IMR-90 (cell line): ENCODE measurements at regions not wholly inside any gene's neighbourhood (a gene's known extent, or its start where the extent isn't known, plus 50 kb on each side); places are given as distances from the start of the nearest gene placed in this dataset.

Source experiments
- ATAC-seq: fragments of 200-7000 bp; cut with Tn5 transposase; 2 replicates; pipeline ENCODE4 v1.9.1; 2020; ENCODE audit warnings: low read depth, mild to moderate bottlenecking, moderate library complexity
- BruUV-seq: library from RNA; stranded (reverse); fragments of 400-500 nt; replicated peaks from 2 replicates; lab custom pipeline; 2021; lab: Mats Ljungman, UMichigan
- CTCF ChIA-PET: fragments of 300-600 bp; formaldehyde crosslinking; extraction: SDS; loops from one replicate; lab custom pipeline; 2021; ENCODE audit warnings: antibody characterized with exemption; lab: Yijun Ruan, JAX
- POLR2A ChIA-PET: fragments of 300-600 bp; sonication (Branson Sonifier 250); formaldehyde crosslinking; loops from one replicate; lab custom pipeline; 2022; ENCODE audit warnings: antibody characterized with exemption; ENCODE audit not compliant: unreplicated experiment; lab: Charles Lee
- DNase-seq: peaks from one replicate; pipeline ENCODE4 v3.0.0; 2013
- H2AFZ ChIP-seq: replicated peaks from 2 replicates; pipeline ENCODE3; 2013; ENCODE audit warnings: low read length, mild to moderate bottlenecking; ENCODE audit not compliant: poor library complexity
- H2AK5ac ChIP-seq: 2 replicates; pipeline ENCODE4 v1.6.1; 2013; ENCODE audit warnings: low read depth, low read length, inconsistent platforms
- H2AK9ac ChIP-seq: replicated peaks from 2 replicates; pipeline ENCODE3; 2013; ENCODE audit warnings: mild to moderate bottlenecking, low read depth, low read length, moderate library complexity; ENCODE audit not compliant: poor library complexity
- H2BK120ac ChIP-seq: 2 replicates; pipeline ENCODE4 v1.6.1; 2013; ENCODE audit warnings: low read depth, low read length, inconsistent platforms
- H2BK15ac ChIP-seq: 3 replicates; pipeline ENCODE4 v1.6.1; 2013; ENCODE audit warnings: low read depth, low read length, inconsistent platforms
- H2BK20ac ChIP-seq: 2 replicates; pipeline ENCODE4 v1.6.1; 2013; ENCODE audit warnings: low read depth, mild to moderate bottlenecking, inconsistent platforms, low read length, moderate library complexity
- H2BK5ac ChIP-seq: 2 replicates; pipeline ENCODE4 v1.6.1; 2013; ENCODE audit warnings: mild to moderate bottlenecking, low read depth, low read length, inconsistent platforms; ENCODE audit not compliant: poor library complexity, severe bottlenecking
- H3K14ac ChIP-seq: replicated peaks from 2 replicates; pipeline ENCODE4 v1.6.1; 2013; ENCODE audit warnings: low read depth, low read length, inconsistent platforms
- H3K18ac ChIP-seq: 2 replicates; pipeline ENCODE4 v1.6.1; 2013; ENCODE audit warnings: low read depth, low read length, control low read depth
- H3K23ac ChIP-seq: 2 replicates; pipeline ENCODE4 v1.6.1; 2013; ENCODE audit warnings: low read depth, low read length, inconsistent platforms
- H3K27ac ChIP-seq: 2 replicates; pipeline ENCODE4 v1.5.1; 2013; ENCODE audit warnings: mild to moderate bottlenecking, control low read depth, low read length; ENCODE audit not compliant: insufficient read depth
- H3K27me3 ChIP-seq: 2 replicates; pipeline ENCODE4 v1.6.1; 2013; ENCODE audit warnings: low read length; ENCODE audit not compliant: control insufficient read depth, insufficient read depth
- H3K36me3 ChIP-seq: 2 replicates; pipeline ENCODE4 v1.6.1; 2013; ENCODE audit warnings: low read length, mixed read lengths; ENCODE audit not compliant: control insufficient read depth, insufficient read depth
- H3K4ac ChIP-seq: 2 replicates; pipeline ENCODE4 v1.6.1; 2013; ENCODE audit warnings: low read depth, low read length, inconsistent platforms
- H3K4me1 ChIP-seq: 2 replicates; pipeline ENCODE4 v1.6.1; 2013; ENCODE audit warnings: low read length, mixed read lengths; ENCODE audit not compliant: control insufficient read depth, insufficient read depth
- H3K4me2 ChIP-seq: 2 replicates; pipeline ENCODE4 v1.6.1; 2013; ENCODE audit warnings: low read depth, mild to moderate bottlenecking, control low read depth, low read length, moderate library complexity
- H3K4me3 ChIP-seq: 2 replicates; pipeline ENCODE4 v1.5.1; 2013; ENCODE audit warnings: low read depth, mild to moderate bottlenecking, control low read depth, low read length, moderate library complexity; ENCODE audit not compliant: insufficient read depth
- H3K56ac ChIP-seq: 2 replicates; pipeline ENCODE4 v1.6.1; 2013; ENCODE audit warnings: low read length, inconsistent platforms; ENCODE audit not compliant: insufficient read depth; ENCODE audit errors: extremely low read depth
- H3K79me1 ChIP-seq, 2 experiments: 2 replicates each; pipeline ENCODE4 v1.6.1; 2013; ENCODE audit warnings: low read length in 2 of 2, inconsistent platforms in 1 of 2, low read depth in 1 of 2
- H3K9ac ChIP-seq: 2 replicates; pipeline ENCODE4 v1.6.1; 2013; ENCODE audit warnings: low read depth, low read length, control low read depth
- H3K9me1 ChIP-seq: 2 replicates; pipeline ENCODE4 v1.6.1; 2013; ENCODE audit warnings: low read length, inconsistent platforms; ENCODE audit not compliant: insufficient read depth
- H3K9me3 ChIP-seq: 2 replicates; pipeline ENCODE4 v1.6.1; 2013; ENCODE audit warnings: low read length; ENCODE audit not compliant: control insufficient read depth, insufficient read depth
- H4K20me1 ChIP-seq: 2 replicates; pipeline ENCODE4 v1.6.1; 2013; ENCODE audit warnings: low read length, inconsistent platforms; ENCODE audit not compliant: insufficient read depth
- H4K5ac ChIP-seq: 2 replicates; pipeline ENCODE4 v1.6.1; 2013; ENCODE audit warnings: mild to moderate bottlenecking, low read depth, low read length, control low read depth
- H4K8ac ChIP-seq, 2 experiments: 2 replicates each; pipeline ENCODE4 v1.6.1; 2013; ENCODE audit warnings: low read depth in 2 of 2, low read length in 2 of 2, control low read depth in 1 of 2, inconsistent platforms in 1 of 2
- H4K91ac ChIP-seq: 2 replicates; pipeline ENCODE4 v1.6.1; 2013; ENCODE audit warnings: low read depth, low read length, inconsistent platforms; ENCODE audit not compliant: insufficient read depth
- CEBPB ChIP-seq: IDR thresholded peaks from 2 replicates; pipeline ENCODE4 v1.6.1; 2012; ENCODE audit warnings: low read depth, low read length, improper control_type of control experiment
- MAZ ChIP-seq: IDR thresholded peaks from 2 replicates; pipeline ENCODE4 v1.6.1; 2012; ENCODE audit warnings: low read depth, mild to moderate bottlenecking, low read length, improper control_type of control experiment, moderate library complexity, borderline replicate concordance
- POLR2A ChIP-seq: IDR thresholded peaks from 2 replicates; pipeline ENCODE4 v1.6.1; 2012; ENCODE audit warnings: mild to moderate bottlenecking, low read depth, low read length
- RAD21 ChIP-seq: IDR thresholded peaks from 2 replicates; pipeline ENCODE4 v1.6.1; 2012; ENCODE audit warnings: low read length, improper control_type of control experiment
- USF2 ChIP-seq: fragments of 150-350 bp; IDR thresholded peaks from 2 replicates; pipeline ENCODE4 v1.6.1; 2017; ENCODE audit warnings: mild to moderate bottlenecking, antibody characterized with exemption, low read length, low read depth
- WGBS, 2 experiments: methylation state at CpG; one replicate each; pipeline versions ENCODE4 v1.1.5 to v1.1.7; 2013; ENCODE audit warnings: missing lambda C conversion rate in 2 of 2; ENCODE audit not compliant: insufficient read length in 1 of 2; ENCODE audit errors: extremely low coverage in 2 of 2; 5-methylcytosine and 5-hydroxymethylcytosine counted together
- dilution Hi-C: fragments of 300-500 bp; cut with HindIII; formaldehyde crosslinking; loops from one replicate; pipeline ENCODE4 v1.14.3; 2018; ENCODE audit warnings: low sequenced_read_pairs; ENCODE audit not compliant: unreplicated experiment
- in situ Hi-C: fragments of 300-500 bp; cut with MboI; formaldehyde crosslinking; loops from 3 replicates; pipeline ENCODE4 v1.14.3; 2019; ENCODE audit warnings: low sequenced_read_pairs, inconsistent platforms, mixed read lengths
- intact Hi-C: fragments of 100-400 bp; cut with micrococcal nuclease; formaldehyde crosslinking; loops from 2 replicates; pipeline ENCODE4 v1.10.0; 2022

DNA sequence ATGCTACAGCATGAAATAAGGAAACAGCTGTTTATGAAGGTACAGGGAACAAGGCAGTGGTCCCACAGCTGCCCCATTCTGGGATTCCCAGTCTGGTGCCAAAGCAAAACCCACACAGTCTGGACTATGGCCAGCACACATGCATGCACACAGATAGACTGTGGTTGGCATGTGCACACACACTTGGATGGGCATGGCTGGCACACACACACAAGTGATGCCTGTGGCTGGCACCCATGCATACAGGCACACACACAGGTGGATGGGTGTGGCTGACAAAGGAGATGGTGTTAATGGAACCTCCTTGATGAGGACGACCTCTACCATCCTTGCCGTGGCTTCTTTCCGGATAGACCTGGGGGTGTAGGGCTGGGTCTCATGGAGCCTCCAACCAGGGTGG lies 114.0 kb upstream of the LYZL2 start:
- in situ Hi-C loops (loop anchor here (10.0 kb wide), 2 partner anchors 761 to 1071 kb away; no protein-coding TSS in a partner anchor), intact Hi-C loops (no loop called here), dilution Hi-C loops (no loop called here)
- TF ChIP-seq CEBPB (no peak), RAD21 (no peak), MAZ (no peak), USF2 (no peak), POLR2A (no peak)
- H4K5ac ChIP-seq, result peak overlapping the region; percentile 98
- H4K8ac ChIP-seq, result peak overlapping the region; percentile 66 to 75; a peak in 3 of 4 replicates
- no peaks in the 10 kb centered on the region for H3K9me3 ChIP-seq
- peak overlapping the region; percentile 99 for H2AK5ac ChIP-seq
- DNase-seq, result no peak
- peak overlapping the region; percentile 87 for H2BK20ac ChIP-seq
- ATAC-seq, result no peak
- H3K9ac ChIP-seq, result peak overlapping the region; percentile 20; the same call in 1 of the 2 replicates
- peak overlapping the region; percentile 59; the same call in 1 of the 2 replicates for H3K23ac ChIP-seq
- H3K18ac ChIP-seq, result peak overlapping the region; percentile 91
- H3K4ac ChIP-seq, result peak overlapping the region; percentile 91
- H3K27me3 ChIP-seq, result no peaks in the 10 kb centered on the region
- BruUV-seq, result no TSS peak
- H2AFZ ChIP-seq, result peak overlapping the region; percentile 36
- peak overlapping the region; percentile 85 for H2BK5ac ChIP-seq
- WGBS, 2 experiments, result no CpG with 5 or more reads among the region's 3 CpGs
- no peak overlapping the region for H3K4me2 ChIP-seq
- H2AK9ac ChIP-seq, result peak overlapping the region; percentile 55
- H3K36me3 ChIP-seq, result no peaks in the 10 kb centered on the region
- H3K14ac ChIP-seq, result peak overlapping the region; percentile 96
- no peak overlapping the region for H3K56ac ChIP-seq
- H2BK15ac ChIP-seq, result peak overlapping the region; percentile 96; the same call in 2 of the 3 replicates
- ChIA-PET POLR2A (no interaction called here), CTCF (interaction anchor here (1.0 kb wide), 1 partner anchor 9 kb away, joined by 3 read pairs; no protein-coding TSS in a partner anchor)
- H3K4me1 ChIP-seq, result peaks cover 8% of the 10 kb centered on the region
- H3K9me1 ChIP-seq, result peaks cover 8% of the 10 kb centered on the region
- H4K91ac ChIP-seq, result peak overlapping the region; percentile 72
- H3K79me1 ChIP-seq, result no peaks in the 10 kb centered on the region
- H3K4me3 ChIP-seq, result no peak overlapping the region
- H3K27ac ChIP-seq, result peak overlapping the region; percentile 88; the same call in 1 of the 2 replicates
- peak overlapping the region; percentile 94 for H2BK120ac ChIP-seq
- no peaks in the 10 kb centered on the region for H4K20me1 ChIP-seq
